ENCODE measurements at regions not wholly inside any gene's neighbourhood (a gene's known extent, or its start where the extent isn't known, plus 50 kb on each side); places are given as distances from the start of the nearest gene placed in this dataset.

- no peak for DNase-seq (ENCODE audit: low read depth)
- TF ChIP-seq CTCF (IDR thresholded peaks at IDR 0.05; ENCODE audit: insufficient read depth, low read length) = no peak
These were observed 76.6 kb downstream of the NCR2 start for GRCh38 chr6:41411961-41412360.

GRCh38 chr6:41413250-41413649 lies 77.8 kb downstream of the NCR2 start:
- no peak overlapping the region for H3K4me3 ChIP-seq (ENCODE audit: low read depth, low read length)
- no peak for DNase-seq (ENCODE audit: low read depth)
- TF ChIP-seq CTCF (IDR thresholded peaks at IDR 0.05; ENCODE audit: insufficient read depth, low read length) = no peak

More at GRCh38 chr6:41411961-41412360, 76.6 kb downstream of the NCR2 start:
- H3K4me3 ChIP-seq (ENCODE audit: low read depth, low read length) = no peak overlapping the region

- no peak for TF ChIP-seq CTCF (IDR thresholded peaks at IDR 0.05; ENCODE audit: insufficient read depth, low read length)
- no peak for DNase-seq (ENCODE audit: low read depth)
- no peak overlapping the region for H3K4me3 ChIP-seq (ENCODE audit: low read depth, low read length)
These were observed 81.1 kb downstream of the NCR2 start for GRCh38 chr6:41416501-41416837.

- TF ChIP-seq CTCF (IDR thresholded peaks at IDR 0.05; ENCODE audit: insufficient read depth, low read length) = no peak
- H3K4me3 ChIP-seq (ENCODE audit: low read depth, low read length) = no peak overlapping the region
- DNase-seq (ENCODE audit: low read depth) = no peak
These were observed 83.3 kb downstream of the NCR2 start for GRCh38 chr6:41418741-41419140.

GRCh38 chr6:41419385-41419784 lies 84.0 kb downstream of the NCR2 start:
- H3K4me3 ChIP-seq (ENCODE audit: low read depth, low read length) = no peak overlapping the region
- TF ChIP-seq CTCF (IDR thresholded peaks at IDR 0.05; ENCODE audit: insufficient read depth, low read length) = no peak
- DNase-seq (ENCODE audit: low read depth) = no peak

GRCh38 chr6:41420186-41420585 lies 84.8 kb downstream of the NCR2 start:
- no peak for DNase-seq (ENCODE audit: low read depth)
- TF ChIP-seq CTCF (IDR thresholded peaks at IDR 0.05; ENCODE audit: insufficient read depth, low read length) = no peak
- H3K4me3 ChIP-seq (ENCODE audit: low read depth, low read length) = no peak overlapping the region

GRCh38 chr6:41422161-41422560 lies 86.8 kb downstream of the NCR2 start:
- no peak overlapping the region for H3K4me3 ChIP-seq (ENCODE audit: low read depth, low read length)
- no peak for DNase-seq (ENCODE audit: low read depth)
- TF ChIP-seq CTCF (IDR thresholded peaks at IDR 0.05; ENCODE audit: insufficient read depth, low read length) = no peak
